ENCODE measurements at regions not wholly inside any gene's neighbourhood (a gene's known extent, or its start where the extent isn't known, plus 50 kb on each side); places are given as distances from the start of the nearest gene placed in this dataset.

- Histone ChIP-seq H3K27ac (ENCODE audit: low read depth in 1 of 3, low read length in 2 of 3) (no peak overlapping the region), H3K4me3 (ENCODE audit: low read depth in 1 of 3, low read length in 3 of 3) (no peak overlapping the region), H3K4me1 (ENCODE audit: control insufficient read depth in 3 of 3, insufficient read depth in 2 of 3, low read depth in 1 of 3, low read length in 2 of 3) (no peaks in the 10 kb centered on the region), H3K36me3 (ENCODE audit: control insufficient read depth in 3 of 3, insufficient read depth in 2 of 3, low read depth in 1 of 3, low read length in 3 of 3) (no peaks in the 10 kb centered on the region), H3K9me3 (ENCODE audit: control insufficient read depth in 2 of 2, insufficient read depth in 1 of 2, low read depth in 1 of 2, low read length in 1 of 2) (no peaks in the 10 kb centered on the region), H3K27me3 (ENCODE audit: control insufficient read depth in 3 of 3, insufficient read depth in 3 of 3, low read length in 3 of 3) (no peaks in the 10 kb centered on the region)
- no peak for DNase-seq
- 62 to 87% (median 82%) methylated on average over 3 of the region's 3 CpGs for WGBS, 3 donors
- FAIRE-seq, result no peak
Observed at GRCh38 chr13:68386808-68387207, 1156.7 kb upstream of the PCDH9 start.

GRCh38 chr13:68380041-68380973, 1150.2 kb upstream of the PCDH9 start:
- Histone ChIP-seq H3K36me3 (ENCODE audit: control insufficient read depth in 3 of 3, insufficient read depth in 2 of 3, low read depth in 1 of 3, low read length in 3 of 3) (no peaks in the 10 kb centered on the region), H3K27me3 (ENCODE audit: control insufficient read depth in 3 of 3, insufficient read depth in 3 of 3, low read length in 3 of 3) (no peaks in the 10 kb centered on the region), H3K27ac (ENCODE audit: low read depth in 1 of 3, low read length in 2 of 3) (no peak overlapping the region), H3K9me3 (ENCODE audit: control insufficient read depth in 2 of 2, insufficient read depth in 1 of 2, low read depth in 1 of 2, low read length in 1 of 2) (no peaks in the 10 kb centered on the region), H3K4me1 (ENCODE audit: control insufficient read depth in 3 of 3, insufficient read depth in 2 of 3, low read depth in 1 of 3, low read length in 2 of 3) (no peaks in the 10 kb centered on the region), H3K4me3 (ENCODE audit: low read depth in 1 of 3, low read length in 3 of 3) (no peak overlapping the region)
- WGBS, 3 donors, result 36 to 66% (median 48%) methylated on average over 6 of the region's 6 CpGs
- no peak for FAIRE-seq
- no peak for DNase-seq

DNA sequence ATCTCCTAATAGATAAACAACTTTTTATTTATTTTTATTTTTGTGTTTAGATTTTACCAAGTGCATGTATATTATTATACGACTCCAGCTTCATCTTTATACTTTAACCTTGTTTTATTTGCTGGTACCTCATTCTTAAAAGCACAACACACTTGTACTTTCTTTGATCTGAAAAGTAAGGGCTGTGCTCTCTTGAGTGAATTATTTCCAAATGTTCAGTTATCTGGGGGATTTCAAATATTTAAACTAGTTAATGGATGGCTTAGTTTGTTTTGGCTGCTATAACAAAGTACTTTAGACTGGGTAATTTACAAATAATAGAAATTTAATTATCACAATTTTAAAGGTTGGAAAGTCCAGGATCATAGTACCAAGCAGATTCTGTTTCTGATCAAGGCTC, 1148.2 kb upstream of the PCDH9 start:
- Histone ChIP-seq H3K36me3 (ENCODE audit: control insufficient read depth in 3 of 3, insufficient read depth in 2 of 3, low read depth in 1 of 3, low read length in 3 of 3) (no peaks in the 10 kb centered on the region), H3K4me3 (ENCODE audit: low read depth in 1 of 3, low read length in 3 of 3) (no peak overlapping the region), H3K27ac (ENCODE audit: low read depth in 1 of 3, low read length in 2 of 3) (no peak overlapping the region), H3K27me3 (ENCODE audit: control insufficient read depth in 3 of 3, insufficient read depth in 3 of 3, low read length in 3 of 3) (no peaks in the 10 kb centered on the region), H3K4me1 (ENCODE audit: control insufficient read depth in 3 of 3, insufficient read depth in 2 of 3, low read depth in 1 of 3, low read length in 2 of 3) (no peaks in the 10 kb centered on the region), H3K9me3 (ENCODE audit: control insufficient read depth in 2 of 2, insufficient read depth in 1 of 2, low read depth in 1 of 2, low read length in 1 of 2) (no peaks in the 10 kb centered on the region)
- 37 to 49% (median 41%) methylated on average over 1 of the region's 1 CpG for WGBS, 3 donors
- FAIRE-seq (no peak), DNase-seq (no peak)

DNA sequence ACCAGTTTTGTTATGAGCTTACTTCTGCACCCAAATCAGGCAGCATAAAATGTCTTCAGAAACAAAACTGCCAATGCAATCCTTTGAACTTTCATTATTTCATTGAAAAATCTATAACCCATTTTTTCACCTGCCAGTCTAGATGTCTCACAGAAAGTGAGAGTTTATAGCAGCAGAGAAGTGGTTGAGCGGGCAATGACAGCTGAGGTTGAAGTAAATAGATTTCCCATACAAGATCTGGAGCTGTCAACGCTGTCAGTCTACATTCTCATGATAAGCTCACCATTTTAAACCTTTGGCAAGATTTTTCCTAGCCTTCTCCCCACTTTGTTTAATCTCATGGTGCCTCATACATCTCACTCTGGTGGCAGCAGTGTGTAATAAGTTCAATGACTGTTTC, 1144.9 kb upstream of the PCDH9 start:
- H3K36me3 ChIP-seq (ENCODE audit: control insufficient read depth in 3 of 3, insufficient read depth in 2 of 3, low read depth in 1 of 3, low read length in 3 of 3), result no peaks in the 10 kb centered on the region
- H3K27me3 ChIP-seq (ENCODE audit: control insufficient read depth in 3 of 3, insufficient read depth in 3 of 3, low read length in 3 of 3), result no peaks in the 10 kb centered on the region
- WGBS, 3 donors, result 16 to 57% (median 29%) methylated on average over 2 of the region's 2 CpGs
- FAIRE-seq, result no peak
- no peak for DNase-seq
- no peaks in the 10 kb centered on the region for H3K9me3 ChIP-seq (ENCODE audit: control insufficient read depth in 2 of 2, insufficient read depth in 1 of 2, low read depth in 1 of 2, low read length in 1 of 2)
- H3K4me3 ChIP-seq (ENCODE audit: low read depth in 1 of 3, low read length in 3 of 3), result no peak overlapping the region
- H3K4me1 ChIP-seq (ENCODE audit: control insufficient read depth in 3 of 3, insufficient read depth in 2 of 3, low read depth in 1 of 3, low read length in 2 of 3), result no peaks in the 10 kb centered on the region
- no peak overlapping the region for H3K27ac ChIP-seq (ENCODE audit: low read depth in 1 of 3, low read length in 2 of 3)

GRCh38 chr13:68369739-68370138, 1139.6 kb upstream of the PCDH9 start:
- WGBS, 3 donors, result 43 to 64% (median 63%) methylated on average over 5 of the region's 5 CpGs
- FAIRE-seq, result no peak

DNA sequence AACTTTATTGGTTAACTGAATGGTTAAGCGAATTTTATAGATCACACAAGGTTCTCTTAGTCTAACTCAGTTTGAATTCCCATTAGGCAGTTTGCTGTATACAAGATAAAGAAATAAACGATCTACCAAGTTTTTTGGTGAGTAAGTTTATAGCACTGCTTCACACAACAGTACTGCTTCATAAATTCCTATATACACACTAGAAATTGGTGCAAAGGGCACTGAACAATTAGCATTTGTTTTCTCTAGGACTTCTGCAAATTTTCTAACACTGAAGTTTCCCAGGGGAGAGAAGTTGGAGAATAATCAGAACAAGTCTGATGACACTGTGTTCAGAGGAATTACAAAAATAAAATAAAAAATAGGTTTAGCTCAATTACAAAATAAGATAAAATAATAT, 1138.8 kb upstream of the PCDH9 start:
- Histone ChIP-seq H3K9me3 (ENCODE audit: control insufficient read depth in 2 of 2, insufficient read depth in 1 of 2, low read depth in 1 of 2, low read length in 1 of 2) (no peaks in the 10 kb centered on the region), H3K4me3 (ENCODE audit: low read depth in 1 of 3, low read length in 3 of 3) (no peak overlapping the region), H3K36me3 (ENCODE audit: control insufficient read depth in 3 of 3, insufficient read depth in 2 of 3, low read depth in 1 of 3, low read length in 3 of 3) (no peaks in the 10 kb centered on the region), H3K27ac (ENCODE audit: low read depth in 1 of 3, low read length in 2 of 3) (no peak overlapping the region), H3K4me1 (ENCODE audit: control insufficient read depth in 3 of 3, insufficient read depth in 2 of 3, low read depth in 1 of 3, low read length in 2 of 3) (no peaks in the 10 kb centered on the region), H3K27me3 (ENCODE audit: control insufficient read depth in 3 of 3, insufficient read depth in 3 of 3, low read length in 3 of 3) (no peaks in the 10 kb centered on the region)
- DNase-seq (no peak), FAIRE-seq (no peak)
- 15 to 33% (median 33%) methylated on average over 2 of the region's 2 CpGs for WGBS, 3 donors

More at GRCh38 chr13:68369739-68370138, 1139.6 kb upstream of the PCDH9 start:
- DNase-seq, result no peak
- Histone ChIP-seq H3K36me3 (ENCODE audit: control insufficient read depth in 3 of 3, insufficient read depth in 2 of 3, low read depth in 1 of 3, low read length in 3 of 3) (no peaks in the 10 kb centered on the region), H3K4me3 (ENCODE audit: low read depth in 1 of 3, low read length in 3 of 3) (no peak overlapping the region), H3K9me3 (ENCODE audit: control insufficient read depth in 2 of 2, insufficient read depth in 1 of 2, low read depth in 1 of 2, low read length in 1 of 2) (no peaks in the 10 kb centered on the region), H3K27me3 (ENCODE audit: control insufficient read depth in 3 of 3, insufficient read depth in 3 of 3, low read length in 3 of 3) (no peaks in the 10 kb centered on the region), H3K27ac (ENCODE audit: low read depth in 1 of 3, low read length in 2 of 3) (no peak overlapping the region), H3K4me1 (ENCODE audit: control insufficient read depth in 3 of 3, insufficient read depth in 2 of 3, low read depth in 1 of 3, low read length in 2 of 3) (no peaks in the 10 kb centered on the region)

- H3K9me3 ChIP-seq (ENCODE audit: control insufficient read depth in 2 of 2, insufficient read depth in 1 of 2, low read depth in 1 of 2, low read length in 1 of 2), result no peaks in the 10 kb centered on the region
- DNase-seq, result no peak
- H3K27ac ChIP-seq (ENCODE audit: low read depth in 1 of 3, low read length in 2 of 3), result no peak overlapping the region
- H3K27me3 ChIP-seq (ENCODE audit: control insufficient read depth in 3 of 3, insufficient read depth in 3 of 3, low read length in 3 of 3), result no peaks in the 10 kb centered on the region
- FAIRE-seq, result no peak
- no peak overlapping the region for H3K4me3 ChIP-seq (ENCODE audit: low read depth in 1 of 3, low read length in 3 of 3)
- no peaks in the 10 kb centered on the region for H3K36me3 ChIP-seq (ENCODE audit: control insufficient read depth in 3 of 3, insufficient read depth in 2 of 3, low read depth in 1 of 3, low read length in 3 of 3)
- WGBS, 3 donors, result 24 to 44% (median 32%) methylated on average over 1 of the region's 1 CpG
- no peaks in the 10 kb centered on the region for H3K4me1 ChIP-seq (ENCODE audit: control insufficient read depth in 3 of 3, insufficient read depth in 2 of 3, low read depth in 1 of 3, low read length in 2 of 3)
Observed at GRCh38 chr13:68359105-68359504, 1129.0 kb upstream of the PCDH9 start.

GRCh38 chr13:68358294-68358705, 1128.2 kb upstream of the PCDH9 start:
- no peaks in the 10 kb centered on the region for H3K36me3 ChIP-seq (ENCODE audit: control insufficient read depth in 3 of 3, insufficient read depth in 2 of 3, low read depth in 1 of 3, low read length in 3 of 3)

DNA sequence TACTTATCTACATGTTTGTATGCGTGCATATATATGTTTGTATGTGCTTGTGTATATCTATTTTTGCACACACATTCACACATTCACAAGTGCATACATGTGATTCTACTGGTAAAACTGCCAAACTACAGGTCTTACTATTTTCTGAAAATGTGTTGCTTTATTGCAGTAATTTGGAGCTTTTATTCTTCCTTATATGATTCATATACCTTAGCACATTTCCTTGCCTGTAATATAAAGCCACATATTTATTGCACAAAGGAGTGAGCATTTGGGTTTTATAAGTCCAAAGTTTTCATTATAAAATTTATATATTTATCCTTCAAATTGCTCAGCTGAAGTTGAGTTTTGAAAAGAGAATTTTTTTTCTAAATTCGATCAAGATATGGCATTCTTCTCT, 1120.4 kb upstream of the PCDH9 start:
- DNase-seq (no peak), FAIRE-seq (no peak)
- Histone ChIP-seq H3K4me3 (ENCODE audit: low read depth in 1 of 3, low read length in 3 of 3) (no peak overlapping the region), H3K4me1 (ENCODE audit: control insufficient read depth in 3 of 3, insufficient read depth in 2 of 3, low read depth in 1 of 3, low read length in 2 of 3) (no peaks in the 10 kb centered on the region), H3K27ac (ENCODE audit: low read depth in 1 of 3, low read length in 2 of 3) (no peak overlapping the region), H3K27me3 (ENCODE audit: control insufficient read depth in 3 of 3, insufficient read depth in 3 of 3, low read length in 3 of 3) (no peaks in the 10 kb centered on the region), H3K9me3 (ENCODE audit: control insufficient read depth in 2 of 2, insufficient read depth in 1 of 2, low read depth in 1 of 2, low read length in 1 of 2) (no peaks in the 10 kb centered on the region), H3K36me3 (ENCODE audit: control insufficient read depth in 3 of 3, insufficient read depth in 2 of 3, low read depth in 1 of 3, low read length in 3 of 3) (no peaks in the 10 kb centered on the region)
- 78 to 85% (median 85%) methylated on average over 2 of the region's 2 CpGs for WGBS, 3 donors

More at GRCh38 chr13:68358294-68358705, 1128.2 kb upstream of the PCDH9 start:
- WGBS, 3 donors, result 71 to 76% (median 74%) methylated on average over 2 of the region's 2 CpGs
- DNase-seq (no peak), FAIRE-seq (no peak)
- no peaks in the 10 kb centered on the region for H3K27me3 ChIP-seq (ENCODE audit: control insufficient read depth in 3 of 3, insufficient read depth in 3 of 3, low read length in 3 of 3)
- H3K9me3 ChIP-seq (ENCODE audit: control insufficient read depth in 2 of 2, insufficient read depth in 1 of 2, low read depth in 1 of 2, low read length in 1 of 2), result no peaks in the 10 kb centered on the region
- no peak overlapping the region for H3K4me3 ChIP-seq (ENCODE audit: low read depth in 1 of 3, low read length in 3 of 3)
- H3K27ac ChIP-seq (ENCODE audit: low read depth in 1 of 3, low read length in 2 of 3), result no peak overlapping the region
- H3K4me1 ChIP-seq (ENCODE audit: control insufficient read depth in 3 of 3, insufficient read depth in 2 of 3, low read depth in 1 of 3, low read length in 2 of 3), result no peaks in the 10 kb centered on the region
